ENCODE measurements at regions not wholly inside any gene's neighbourhood (a gene's known extent, or its start where the extent isn't known, plus 50 kb on each side); places are given as distances from the start of the nearest gene placed in this dataset.

GRCh38 chr13:22325761-22326160, 654.9 kb downstream of the FGF9 start:
- TF ChIP-seq ZNF780A (CRISPR knock-in tag; IDR thresholded peaks at IDR 0.05) (no peak), CTCF (IDR thresholded peaks at IDR 0.05 in 2 of 3, conservative IDR thresholded peaks at IDR 0.05 in 1 of 3; ENCODE audit: insufficient read depth in 2 of 3, low read depth in 1 of 3, low read length in 3 of 3) (no peak), SP1 (CRISPR knock-in tag; IDR thresholded peaks at IDR 0.05) (no peak)
